GM19035 (cell line): ENCODE measurements at regions not wholly inside any gene's neighbourhood (a gene's known extent, or its start where the extent isn't known, plus 50 kb on each side); places are given as distances from the start of the nearest gene placed in this dataset.
"Not testable (repeated sequence)": the region's sequence is repeated elsewhere in the genome, so short reads cannot be mapped to it uniquely, and the experiment has no call there.

Source experiments
- ATAC-seq: cut with Tn5 transposase; IDR thresholded peaks from one replicate; pipeline ENCODE4 v1.9.1; 2021; ENCODE audit not compliant: unreplicated experiment

DNA sequence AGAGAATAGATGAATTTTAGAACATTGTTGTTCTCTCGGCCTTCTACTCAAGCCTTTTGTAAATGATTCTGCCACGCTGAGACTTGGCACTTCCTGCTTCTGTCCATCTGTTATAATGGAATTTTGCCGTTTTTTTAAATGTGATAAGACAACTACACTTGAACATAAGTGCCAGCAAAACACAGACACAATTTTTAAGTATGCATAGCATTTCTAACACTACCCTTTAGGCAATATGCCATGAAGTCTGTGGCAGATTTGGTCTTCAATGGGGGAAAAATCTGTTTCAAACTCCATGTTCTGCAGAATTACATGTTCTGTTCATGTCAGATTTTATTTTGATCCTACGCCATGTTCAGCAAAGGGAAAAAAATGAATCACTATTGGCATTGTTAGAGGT lies 1170.7 kb upstream of the SLC39A10 start:
- ATAC-seq: no peak

DNA sequence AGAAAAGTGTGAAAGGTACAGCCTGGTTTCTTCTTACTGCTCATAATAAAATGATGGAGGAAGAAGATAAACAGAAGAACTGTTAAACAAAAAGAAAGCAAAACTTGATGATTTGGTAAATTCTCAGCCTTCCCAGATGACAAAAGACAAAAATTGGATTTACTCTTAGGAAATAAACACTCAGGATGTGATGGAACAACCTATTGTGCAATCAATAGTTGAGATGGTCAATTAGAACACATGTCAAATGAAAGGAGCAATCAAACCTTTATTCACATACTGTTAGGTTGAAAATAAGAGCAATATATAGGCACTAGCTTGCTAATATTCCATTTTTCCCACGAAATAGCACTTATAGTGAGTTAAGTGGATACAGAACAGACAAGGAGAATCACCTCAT lies 1174.0 kb upstream of the SLC39A10 start:
- no peak for ATAC-seq

DNA sequence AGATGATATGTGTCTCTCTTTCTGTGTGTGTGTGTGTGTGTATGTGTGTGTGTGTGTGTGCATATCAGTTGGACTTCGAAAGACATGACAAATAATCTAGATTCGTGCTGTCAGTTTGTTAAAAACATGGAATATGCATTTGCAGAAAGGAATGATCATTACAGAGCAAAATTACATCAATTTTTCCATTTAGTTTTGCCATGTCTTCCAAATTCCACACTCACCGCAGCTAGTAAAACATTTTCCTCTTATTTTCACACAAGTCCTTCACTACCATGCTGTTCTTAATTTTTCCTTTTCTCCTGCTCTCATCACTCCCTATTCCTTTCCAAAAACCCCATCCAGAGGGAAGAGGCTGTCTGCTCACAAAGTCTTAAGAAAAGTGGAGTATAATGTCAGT lies 1191.4 kb upstream of the SLC39A10 start:
- no peak for ATAC-seq

DNA sequence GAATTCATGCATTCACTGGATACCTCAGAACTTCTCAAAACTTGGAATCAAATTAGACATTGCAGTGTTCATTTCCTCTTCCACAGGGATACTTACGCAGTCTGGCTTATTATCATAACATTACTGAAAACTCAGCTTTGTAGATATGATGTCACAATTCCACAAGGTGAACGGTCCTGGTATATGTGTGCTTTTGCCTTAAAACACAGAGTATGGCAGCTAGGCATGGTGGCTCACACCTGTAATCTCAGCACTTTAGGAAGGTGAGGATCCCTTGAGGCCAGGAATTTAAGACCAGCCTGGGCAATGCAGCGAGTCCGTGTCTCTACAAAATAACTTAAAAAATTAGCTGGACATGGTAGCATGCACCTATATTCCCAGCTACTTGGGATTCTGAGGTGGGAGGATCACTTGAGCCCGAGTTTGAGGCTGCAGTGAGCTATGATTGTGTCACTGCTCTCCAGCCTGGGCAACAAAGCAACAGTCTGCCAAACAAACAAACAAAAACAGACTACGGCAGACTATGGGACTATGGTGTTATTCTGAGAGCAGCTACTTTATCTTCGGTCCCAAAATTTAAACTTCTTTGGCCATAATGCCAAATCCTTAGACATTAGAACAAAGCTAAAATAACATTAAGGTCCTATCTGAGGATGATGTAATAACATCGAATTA lies 1191.9 kb upstream of the SLC39A10 start:
- no peak for ATAC-seq

DNA sequence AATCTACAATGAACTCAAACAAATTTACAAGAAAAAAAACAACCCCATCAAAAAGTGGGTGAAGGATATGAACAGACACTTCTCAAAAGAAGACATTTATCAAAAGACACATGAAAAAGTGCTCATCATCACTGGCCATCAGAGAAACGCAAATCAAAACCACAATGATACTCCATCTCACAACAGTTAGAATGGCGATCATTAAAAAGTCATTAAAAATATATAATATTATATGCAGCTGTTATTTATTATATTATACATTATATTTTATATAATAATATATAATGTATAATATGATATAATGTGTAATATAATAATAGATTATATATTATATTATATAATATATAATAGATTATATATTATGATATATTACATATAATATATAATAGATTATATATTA lies 1194.1 kb upstream of the SLC39A10 start:
- not testable (repeated sequence) for ATAC-seq

DNA sequence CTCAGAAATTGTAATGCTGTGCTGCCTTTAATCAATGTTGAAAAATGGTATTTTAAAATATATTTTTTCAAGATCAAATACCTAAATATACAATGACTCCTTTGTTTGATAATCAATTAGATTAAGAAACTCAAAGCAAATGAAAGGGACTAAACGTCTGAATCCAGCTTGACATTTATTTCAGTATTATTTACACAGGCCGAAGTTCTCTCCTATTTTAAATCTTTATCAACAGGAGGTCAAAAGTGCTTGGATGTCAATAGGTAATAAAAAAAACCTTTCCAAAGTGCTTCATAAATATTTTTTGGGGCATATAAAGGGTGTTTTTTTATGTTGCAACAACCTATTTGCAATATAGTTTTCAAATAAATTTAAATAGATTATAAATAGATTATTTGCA lies 1201.7 kb upstream of the SLC39A10 start:
- no peak for ATAC-seq

DNA sequence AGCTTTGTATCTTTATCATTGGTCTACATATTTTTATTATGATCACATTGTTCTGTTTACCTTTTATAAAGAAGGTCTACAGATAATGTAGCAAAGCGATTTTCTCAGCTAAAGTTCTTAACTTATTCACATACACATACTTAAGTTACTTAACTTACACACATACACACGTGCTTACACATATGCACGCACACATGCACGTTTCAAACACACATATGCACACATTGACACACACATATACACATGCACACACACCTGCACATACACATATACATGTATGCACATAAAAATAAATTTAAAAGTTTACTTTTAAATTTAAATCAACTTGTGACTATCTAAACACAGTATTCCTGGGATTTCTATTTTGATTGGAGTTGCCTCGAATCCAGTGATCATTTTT lies 1204.5 kb upstream of the SLC39A10 start:
- ATAC-seq: no peak

DNA sequence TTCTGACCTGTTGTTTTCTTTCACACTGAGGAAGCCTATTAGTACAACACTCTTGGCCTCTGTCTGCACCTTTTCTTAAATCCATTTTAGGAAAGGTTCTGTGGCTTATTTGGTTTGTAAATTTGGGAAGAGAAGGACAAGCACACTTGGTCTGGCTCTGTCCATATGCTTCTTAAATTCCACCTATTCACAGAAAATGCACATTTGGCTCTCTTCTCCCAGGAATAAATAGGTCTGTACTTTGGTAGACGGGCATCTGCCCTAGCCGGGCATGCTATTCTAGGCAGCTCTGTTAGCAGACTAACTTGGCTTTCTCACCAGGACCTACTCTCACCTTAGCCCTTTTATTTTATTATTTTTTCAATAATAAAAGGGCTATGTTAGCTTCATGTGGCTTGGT lies 1211.8 kb upstream of the SLC39A10 start:
- no peak for ATAC-seq

DNA sequence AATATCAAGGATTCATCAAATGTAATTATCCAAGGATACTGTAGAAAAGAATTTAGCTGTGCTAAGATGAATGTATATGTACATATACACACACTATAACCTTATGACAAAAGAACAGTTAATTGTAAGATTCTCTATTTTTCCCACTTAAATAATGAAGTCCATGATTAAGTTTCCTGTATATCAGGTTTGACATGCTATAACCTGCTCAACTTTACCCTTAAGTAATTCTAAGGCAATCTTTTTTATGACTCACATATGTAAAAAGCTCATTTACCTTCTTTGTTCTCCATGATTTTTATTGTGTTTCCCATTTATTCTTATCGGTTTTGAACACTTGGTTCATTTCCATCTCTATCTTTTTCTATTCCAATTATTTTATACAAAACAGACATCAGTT lies 1213.1 kb upstream of the SLC39A10 start:
- ATAC-seq: no peak

DNA sequence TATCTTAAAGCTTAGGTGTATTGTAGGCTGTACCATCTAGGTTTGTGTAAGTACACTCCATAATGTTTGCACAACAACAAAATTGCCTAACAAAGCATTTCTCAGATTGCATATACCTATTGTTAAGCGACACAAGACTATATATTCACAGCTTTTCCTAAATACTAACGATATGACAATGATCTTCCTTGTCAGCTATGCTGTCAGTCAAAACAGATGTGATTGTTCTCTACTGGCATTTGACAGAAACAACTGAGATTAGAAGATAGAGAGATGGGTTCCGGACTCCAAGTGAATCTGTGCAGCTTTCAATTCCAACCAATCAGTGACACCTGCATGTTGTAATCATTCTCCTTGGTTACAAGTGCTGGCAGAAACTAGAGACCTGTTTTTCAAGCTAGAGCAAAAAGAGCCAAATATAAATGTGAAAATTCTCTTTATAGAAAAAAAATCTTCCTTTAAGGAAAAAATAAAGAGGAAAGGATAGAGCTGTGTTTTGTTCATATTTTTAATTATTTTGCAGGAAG lies 1232.3 kb upstream of the SLC39A10 start:
- no peak for ATAC-seq

DNA sequence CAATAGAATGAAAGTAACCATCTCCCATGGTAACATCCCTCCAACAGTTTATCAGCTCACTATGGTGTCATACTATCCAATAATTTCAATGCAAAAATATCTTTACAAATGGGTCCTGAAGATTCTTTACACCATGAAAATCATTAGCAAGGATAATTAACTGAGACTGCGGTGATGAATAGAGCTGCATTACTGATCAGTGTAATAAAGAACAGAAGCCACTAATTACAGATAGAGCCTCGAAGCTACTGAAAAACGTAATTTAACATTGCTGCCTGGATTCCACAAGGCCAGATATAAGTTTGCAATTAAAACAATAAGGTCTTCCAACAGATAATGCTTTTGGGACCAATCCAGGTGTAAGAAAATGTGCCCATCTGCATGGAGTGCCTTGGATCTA lies 1245.8 kb upstream of the SLC39A10 start:
- ATAC-seq: no peak

DNA sequence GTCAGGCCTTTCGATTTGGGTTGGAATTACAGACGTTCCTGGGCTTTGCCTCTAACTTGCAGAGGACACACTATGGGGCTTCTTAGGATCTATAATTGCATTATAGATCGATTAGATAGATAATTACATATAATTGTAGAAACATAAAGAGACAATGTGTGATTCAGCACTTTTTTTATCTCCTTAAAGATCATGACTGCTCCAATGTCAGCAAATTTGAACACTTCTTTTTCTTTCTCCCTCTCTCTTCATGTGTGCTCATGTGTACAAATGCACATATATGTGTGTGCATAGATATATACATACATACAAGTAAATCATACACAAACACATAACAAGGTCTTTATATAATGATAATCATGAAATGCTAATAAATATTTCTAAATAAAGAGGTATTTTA lies 1261.2 kb upstream of the SLC39A10 start:
- ATAC-seq: no peak

DNA sequence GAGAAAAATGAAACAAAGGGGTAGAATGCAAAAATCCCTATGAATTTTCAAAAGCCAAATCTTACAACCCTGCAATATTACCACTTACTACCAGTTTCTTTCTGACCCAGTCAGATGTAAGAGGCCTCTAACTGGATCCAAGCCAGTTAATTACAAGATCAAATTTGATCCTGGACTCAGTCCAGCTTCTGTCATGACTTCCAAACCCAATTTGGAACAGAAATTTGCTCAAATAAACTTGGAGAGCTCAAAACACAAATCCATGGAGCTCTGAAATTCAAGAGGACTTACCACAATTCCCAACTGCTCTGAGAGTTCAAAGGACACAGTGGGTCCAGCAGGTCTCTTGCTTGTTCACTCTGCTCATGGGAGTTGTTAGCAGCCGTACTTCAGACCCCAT lies 1271.7 kb upstream of the SLC39A10 start:
- ATAC-seq: no peak

DNA sequence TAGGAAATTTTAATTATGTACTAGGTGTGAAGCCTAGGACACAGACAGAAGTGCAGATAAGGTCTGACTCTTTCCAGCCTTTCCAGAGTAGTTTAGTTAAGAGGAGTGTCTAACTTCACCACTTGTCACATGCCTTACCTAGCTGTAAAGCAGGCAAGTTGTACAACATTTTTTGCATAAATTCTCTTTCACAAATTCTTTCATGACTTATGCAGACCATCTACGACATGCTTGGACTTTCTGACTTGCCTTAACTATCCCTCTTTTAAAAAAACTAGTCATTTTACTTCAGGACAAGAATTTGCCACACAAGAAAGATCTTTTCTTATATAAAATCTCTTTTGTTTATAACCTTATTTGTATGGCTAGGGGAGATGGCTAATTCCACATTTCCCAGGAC lies 1273.6 kb upstream of the SLC39A10 start:
- ATAC-seq: no peak

DNA sequence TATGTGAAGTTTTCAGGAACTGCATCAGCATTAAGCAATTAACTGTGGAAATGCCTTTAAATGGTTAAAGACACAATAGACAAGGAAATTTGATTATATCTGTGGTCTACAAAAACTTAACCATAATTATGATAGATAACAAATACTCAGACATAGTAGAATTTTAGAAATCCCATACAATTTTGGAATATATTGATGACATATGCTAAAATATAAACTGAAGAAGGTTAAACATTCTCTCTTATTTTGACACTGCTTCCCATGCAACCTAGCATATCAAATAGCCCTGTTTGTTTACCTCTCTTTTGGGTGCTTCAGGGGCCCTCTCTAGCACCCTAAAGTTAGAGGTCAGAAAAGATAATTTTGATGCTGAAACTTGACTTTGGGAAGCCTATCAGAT lies 1274.8 kb upstream of the SLC39A10 start:
- no peak for ATAC-seq

DNA sequence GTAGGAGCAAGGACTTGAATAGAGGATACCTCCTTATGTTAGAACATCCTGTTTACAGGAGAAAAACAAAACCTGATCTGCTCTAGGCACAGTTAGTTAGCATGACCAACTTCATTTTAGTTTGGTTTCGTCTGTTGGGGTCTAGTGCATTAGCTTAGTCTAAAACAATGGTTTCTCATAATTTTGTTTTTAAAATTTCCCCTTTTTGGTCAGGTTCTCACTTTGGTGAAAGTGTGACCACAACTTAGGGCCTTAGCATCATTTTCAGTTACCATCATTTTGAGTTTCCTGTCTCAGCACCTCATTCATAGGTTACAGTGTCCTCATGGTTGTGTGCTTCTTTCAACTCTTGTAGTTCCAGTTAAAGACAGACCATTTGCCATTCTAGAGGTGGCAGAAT lies 1277.0 kb upstream of the SLC39A10 start:
- peak; percentile 65 for ATAC-seq

DNA sequence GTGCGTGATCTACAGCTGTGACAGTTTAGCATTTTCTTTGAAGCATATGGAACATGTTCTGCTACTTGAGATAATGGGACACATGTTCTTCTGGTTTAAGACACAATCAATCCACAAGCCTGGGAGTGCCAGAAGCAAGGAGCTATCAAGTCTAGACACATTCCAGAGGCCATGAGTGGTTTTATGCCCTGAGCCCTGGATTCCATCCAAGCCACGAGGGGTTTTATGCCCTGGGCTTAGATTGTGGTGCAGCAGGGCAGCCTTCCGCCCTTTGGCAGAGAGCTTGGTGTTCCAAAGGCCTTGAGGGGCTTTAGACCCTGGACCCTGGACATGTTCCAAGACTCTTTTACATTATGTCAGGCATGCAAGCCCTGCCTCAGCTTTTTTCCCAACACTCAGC lies 1289.6 kb upstream of the SLC39A10 start:
- not testable (repeated sequence) for ATAC-seq

DNA sequence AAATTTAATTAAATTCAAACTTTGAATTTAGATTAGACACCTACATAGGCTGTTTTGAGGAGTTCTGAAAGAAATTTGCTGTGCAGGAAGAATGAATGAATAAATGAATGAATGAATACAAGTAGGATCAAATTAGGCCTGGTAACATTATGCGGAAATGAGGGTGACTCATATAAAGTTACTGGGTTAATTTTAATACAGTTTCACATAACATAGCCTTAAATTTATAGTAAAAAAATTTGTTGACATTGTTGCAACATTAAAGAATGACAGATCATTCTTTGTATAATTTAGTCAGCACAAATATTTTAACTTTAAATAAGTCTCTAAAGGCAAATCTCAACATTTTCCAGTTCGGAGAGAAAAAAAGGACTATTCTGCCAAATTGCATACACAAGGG lies 1293.1 kb upstream of the SLC39A10 start:
- ATAC-seq: no peak

DNA sequence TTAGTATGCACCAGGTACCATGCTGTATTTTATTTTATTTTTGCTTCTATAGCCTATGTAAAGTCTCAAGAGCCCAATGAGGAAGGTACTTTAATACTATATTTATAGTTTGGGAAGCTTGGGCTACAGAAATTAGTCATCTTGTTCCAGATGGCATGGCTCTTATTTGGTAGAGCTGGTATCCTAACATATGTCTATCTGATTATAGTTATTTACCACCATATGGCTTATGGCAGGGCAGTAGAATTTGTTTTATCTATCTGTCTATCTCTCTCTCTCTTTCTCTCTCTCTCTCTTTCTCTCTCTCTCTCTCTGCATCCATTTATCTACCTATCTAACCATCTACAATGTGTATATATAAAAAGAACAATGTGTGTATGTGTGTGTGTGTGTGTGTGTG lies 1293.7 kb upstream of the SLC39A10 start:
- ATAC-seq: no peak

DNA sequence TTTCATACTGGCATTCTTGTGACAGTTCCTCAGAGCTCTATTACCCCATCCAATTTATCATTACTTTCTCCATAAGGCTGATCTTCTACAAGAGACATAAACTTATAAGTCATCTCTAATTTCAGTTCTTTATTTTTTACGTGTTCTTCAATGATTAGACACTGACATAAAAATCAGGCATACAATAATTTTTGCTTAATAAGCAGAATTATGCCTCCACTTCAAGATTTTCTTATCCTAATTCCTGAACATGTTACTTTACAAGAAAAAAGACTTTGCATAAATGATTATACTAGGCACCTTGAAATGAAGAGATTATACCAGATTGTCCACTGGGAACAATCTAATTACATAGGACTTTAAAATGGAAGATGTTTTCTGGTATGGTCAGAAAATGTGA lies 1304.5 kb upstream of the SLC39A10 start:
- no peak for ATAC-seq

DNA sequence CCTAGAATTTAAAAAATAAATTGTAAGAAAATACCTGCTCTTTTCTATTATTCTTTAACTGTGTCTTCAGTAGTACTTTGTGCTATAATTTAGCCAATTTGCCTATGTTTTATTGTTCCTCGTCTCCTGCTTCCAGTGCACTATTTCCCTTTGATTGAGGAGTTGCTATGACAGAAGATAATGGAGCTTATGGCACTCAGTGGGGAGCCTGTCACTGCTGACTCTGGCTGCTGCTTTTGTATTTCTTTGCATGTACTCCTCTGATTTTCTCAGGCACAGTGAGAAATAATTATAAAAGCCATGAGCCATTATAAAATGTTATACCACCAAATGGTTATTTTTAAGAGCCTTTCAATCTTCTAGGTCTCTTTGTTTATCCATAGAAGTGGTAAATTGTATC lies 1310.8 kb upstream of the SLC39A10 start:
- no peak for ATAC-seq

DNA sequence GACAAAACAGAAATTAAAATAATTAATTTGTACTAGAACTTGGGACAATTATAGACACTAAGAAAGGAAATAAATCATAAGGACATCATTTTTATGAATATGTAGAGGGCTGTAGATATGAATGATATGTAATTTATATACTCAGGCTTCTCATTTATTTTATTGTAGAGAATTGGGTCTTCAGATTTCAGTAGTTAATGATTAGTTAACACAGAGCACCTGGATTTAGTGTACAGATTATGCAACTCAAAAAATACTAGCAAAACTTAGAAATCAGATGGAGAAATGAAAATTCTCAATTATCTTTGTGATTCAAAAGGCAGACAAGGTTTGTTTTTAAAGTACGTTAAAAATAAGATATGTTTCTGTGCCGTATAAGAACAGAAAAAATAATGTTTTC lies 1311.7 kb upstream of the SLC39A10 start:
- ATAC-seq: no peak

DNA sequence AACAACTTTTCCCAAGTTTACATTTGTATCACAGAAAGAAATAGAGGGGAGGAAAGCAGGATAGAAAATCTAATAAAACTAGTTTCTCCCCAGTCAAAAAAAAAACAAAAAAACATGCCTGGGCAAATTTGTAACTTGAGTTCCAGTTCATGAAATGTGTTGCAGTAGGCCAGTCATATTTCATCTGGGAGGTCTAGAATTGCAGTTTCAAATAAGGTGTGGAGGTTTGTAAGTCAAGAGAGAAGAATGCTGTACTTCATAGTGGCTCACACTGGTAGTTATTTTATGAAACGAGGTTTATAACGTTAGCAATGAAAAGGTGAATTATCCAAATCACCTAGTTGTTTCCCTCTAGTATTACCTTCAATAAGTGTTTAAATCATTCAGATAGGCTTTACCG lies 1313.9 kb upstream of the SLC39A10 start:
- no peak for ATAC-seq
